Non-pigmented ciliary epithelial cell (primary cell): ENCODE measurements at regions not wholly inside any gene's neighbourhood (a gene's known extent, or its start where the extent isn't known, plus 50 kb on each side); places are given as distances from the start of the nearest gene placed in this dataset.

ENCODE experiments used
- DNase-seq: peaks from one replicate; pipeline ENCODE4 v3.0.0-alpha.2; 2010; ENCODE audit warnings: low read depth

- DNase-seq = peak; percentile 85
Observed at GRCh38 chr2:236745420-236746210, 176.0 kb downstream of the ACKR3 start.

- no peak for DNase-seq
Observed at GRCh38 chr2:236746833-236747232, 177.2 kb downstream of the ACKR3 start.

- DNase-seq = no peak
Observed at GRCh38 chr2:236747426-236747825, 177.8 kb downstream of the ACKR3 start.

- no peak for DNase-seq
Observed at GRCh38 chr2:236747925-236748324, 178.3 kb downstream of the ACKR3 start.

DNA sequence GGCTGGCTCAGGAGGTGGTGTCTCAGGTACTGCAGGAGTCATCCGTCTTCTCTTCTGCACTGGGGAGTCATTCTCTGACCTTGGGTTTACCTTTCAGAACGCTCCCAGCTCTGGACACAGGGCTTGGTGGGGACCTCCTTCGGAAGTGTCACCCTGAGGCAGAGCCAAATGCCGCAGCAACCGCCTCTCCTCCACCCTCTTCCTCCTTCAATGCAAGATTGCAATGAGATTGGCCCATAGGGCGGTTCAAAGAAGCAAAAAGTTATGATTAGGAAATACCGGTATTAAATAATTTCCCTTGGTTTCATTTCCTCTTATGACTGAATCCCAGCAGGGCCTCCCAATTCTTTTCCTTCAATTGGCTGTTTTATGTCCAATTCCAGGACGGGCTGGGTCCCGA is 178.8 kb downstream of the ACKR3 start:
- DNase-seq = no peak

DNA sequence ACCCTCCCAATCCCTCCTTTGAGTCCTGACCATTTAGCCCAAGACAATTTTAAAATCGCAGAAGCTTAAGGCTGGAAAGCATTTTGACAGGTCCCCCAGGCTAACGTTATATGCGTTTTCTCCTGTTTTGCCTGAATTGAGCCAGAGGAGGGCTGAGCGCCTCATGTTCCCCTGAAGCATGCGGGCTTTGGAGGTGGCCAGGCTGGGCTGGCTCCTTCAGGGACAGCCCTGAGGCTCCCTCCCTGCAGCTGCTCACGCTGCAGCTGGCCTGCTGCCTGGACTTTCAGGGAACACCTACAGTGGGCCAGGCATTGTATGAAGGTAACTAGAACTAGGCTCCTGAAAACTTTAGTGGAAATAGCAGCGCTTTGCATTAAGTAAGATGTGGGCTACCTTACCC is 179.2 kb downstream of the ACKR3 start:
- DNase-seq = no peak

GRCh38 chr2:236749346-236749745 is 179.7 kb downstream of the ACKR3 start:
- DNase-seq = no peak

GRCh38 chr2:236752096-236752495 is 182.5 kb downstream of the ACKR3 start:
- DNase-seq = no peak

DNA sequence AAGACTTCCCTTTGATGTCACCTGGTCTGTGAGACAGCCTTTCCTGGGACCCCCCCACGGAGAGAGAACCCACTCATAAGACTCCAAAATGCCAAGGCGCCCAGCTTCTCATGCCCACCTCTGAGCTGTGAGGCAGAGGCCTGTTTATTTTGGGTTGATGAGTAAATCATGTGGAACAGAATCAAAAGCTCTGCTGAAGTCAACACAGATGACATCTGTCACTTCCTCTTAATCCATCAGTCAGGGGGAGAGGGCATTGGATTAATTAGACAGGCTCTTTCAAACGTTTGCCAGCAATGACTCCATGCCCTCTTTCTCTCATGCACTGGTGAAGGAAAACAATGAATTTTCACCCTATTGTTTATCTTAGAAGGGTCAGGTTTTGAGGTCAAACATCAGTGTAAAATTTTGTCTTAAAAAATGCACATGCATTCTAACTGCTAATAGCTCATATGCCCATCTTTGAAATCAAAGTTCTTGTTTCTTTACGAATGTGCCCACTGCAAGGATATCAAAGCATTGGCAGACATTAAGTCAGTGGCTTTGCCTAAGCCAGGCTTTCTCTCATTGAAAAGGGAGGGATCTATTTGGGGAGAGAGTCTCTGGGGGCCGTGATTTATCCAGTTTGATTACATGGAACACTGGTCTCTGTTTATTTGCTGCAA is 184.1 kb downstream of the ACKR3 start:
- DNase-seq = no peak

DNA sequence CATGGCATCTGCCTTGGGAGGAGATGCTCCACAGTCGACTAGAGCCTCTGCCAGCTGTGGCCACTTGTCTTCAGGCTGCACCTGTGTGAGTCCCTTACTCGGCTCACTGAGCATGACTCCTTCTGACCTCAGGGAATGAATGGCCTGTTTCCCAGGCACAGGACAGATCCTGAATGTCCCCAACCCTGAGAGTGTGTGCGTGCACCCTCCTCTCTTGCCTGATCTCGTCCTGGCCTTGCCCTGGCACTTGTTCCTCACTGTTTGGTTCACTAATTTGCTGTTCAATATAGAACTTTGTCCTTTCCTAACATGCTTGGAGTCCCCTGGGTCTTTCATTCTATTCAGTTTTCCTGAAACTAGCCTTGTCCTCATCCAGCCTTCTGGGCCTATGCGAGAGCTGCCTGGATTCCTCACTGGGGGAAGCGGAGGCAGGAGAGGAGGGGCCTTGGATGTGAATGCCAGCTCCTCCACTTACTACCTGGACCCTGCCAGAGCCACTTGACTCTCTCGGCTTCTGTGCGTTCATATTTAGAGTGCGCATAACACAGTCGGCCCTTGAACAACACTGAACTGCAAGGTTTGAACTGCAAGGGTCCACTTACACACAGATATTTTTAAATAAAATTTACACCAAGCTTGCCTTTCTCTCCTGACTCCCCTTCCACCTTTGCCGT is 184.8 kb downstream of the ACKR3 start:
- no peak for DNase-seq

DNA sequence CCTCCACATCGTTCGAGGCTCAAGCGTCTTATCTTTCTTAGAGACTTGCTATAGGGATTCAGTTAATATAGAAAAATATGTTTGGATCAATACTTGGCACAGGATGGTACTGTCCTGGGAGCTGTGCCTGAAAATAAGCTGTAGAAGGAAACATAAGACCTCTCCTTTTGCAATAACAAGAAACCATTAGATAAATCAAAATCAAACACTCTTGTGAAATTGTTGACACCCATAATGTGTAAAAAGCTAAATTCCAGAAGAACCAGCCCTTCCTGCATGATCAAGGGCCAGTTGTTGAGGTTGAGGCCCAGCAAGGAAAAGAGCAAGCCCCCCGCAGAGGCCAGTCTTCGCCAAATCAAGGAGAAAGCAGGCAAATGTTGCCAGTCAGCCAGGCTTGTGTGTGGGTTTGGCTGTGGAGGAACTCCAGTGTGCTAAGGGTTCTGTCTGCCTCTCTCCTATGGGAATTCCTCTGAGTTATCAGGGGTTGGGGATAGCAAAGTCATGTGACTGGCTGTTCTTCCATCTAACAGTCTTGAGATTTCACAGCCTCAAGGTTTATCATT is 185.7 kb downstream of the ACKR3 start:
- no peak for DNase-seq

DNA sequence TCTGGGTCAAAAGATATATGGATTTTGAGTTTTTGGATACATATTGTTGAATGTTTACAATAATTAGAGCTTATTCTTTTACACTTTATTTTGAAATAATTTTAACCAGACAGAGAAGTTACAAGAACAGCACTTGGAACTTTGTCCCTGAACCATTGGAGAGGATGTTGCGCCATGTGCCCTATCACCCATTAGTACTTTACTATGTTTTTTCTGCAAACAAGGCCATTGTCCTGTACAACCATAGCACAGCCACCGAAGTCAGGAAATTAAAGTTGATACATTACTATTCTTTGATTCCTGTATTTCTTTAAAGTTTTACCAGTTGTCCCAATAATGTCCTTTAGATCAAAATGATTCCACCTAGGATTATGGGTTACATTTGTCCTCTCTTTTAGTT is 188.8 kb downstream of the ACKR3 start:
- no peak for DNase-seq

DNA sequence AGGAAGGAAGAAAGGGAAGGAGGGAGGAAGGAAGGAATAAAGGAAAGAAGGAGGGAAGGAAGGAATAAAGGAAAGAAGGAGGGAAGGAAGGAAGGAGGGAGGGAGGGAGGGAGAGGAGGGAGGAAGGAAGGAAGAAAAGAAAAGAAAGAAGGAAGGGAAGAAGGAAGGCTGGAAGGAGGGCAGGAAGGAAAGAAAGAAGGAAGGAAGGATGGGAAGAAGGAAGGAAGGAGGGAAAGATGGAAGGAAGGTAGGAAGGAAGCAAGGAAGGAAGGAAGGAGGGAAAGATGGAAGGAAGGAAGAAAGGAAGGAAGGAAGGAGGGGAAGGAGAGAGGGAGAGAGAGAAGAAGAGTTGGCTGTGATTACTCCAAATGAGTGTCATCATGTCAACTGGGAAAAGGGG is 190.6 kb downstream of the ACKR3 start:
- DNase-seq = no peak

GRCh38 chr2:236761358-236761757 is 191.7 kb downstream of the ACKR3 start:
- DNase-seq = no peak

GRCh38 chr2:236762628-236763027 is 193.0 kb downstream of the ACKR3 start:
- DNase-seq = no peak

GRCh38 chr2:236763857-236764256 is 194.2 kb downstream of the ACKR3 start:
- no peak for DNase-seq

DNA sequence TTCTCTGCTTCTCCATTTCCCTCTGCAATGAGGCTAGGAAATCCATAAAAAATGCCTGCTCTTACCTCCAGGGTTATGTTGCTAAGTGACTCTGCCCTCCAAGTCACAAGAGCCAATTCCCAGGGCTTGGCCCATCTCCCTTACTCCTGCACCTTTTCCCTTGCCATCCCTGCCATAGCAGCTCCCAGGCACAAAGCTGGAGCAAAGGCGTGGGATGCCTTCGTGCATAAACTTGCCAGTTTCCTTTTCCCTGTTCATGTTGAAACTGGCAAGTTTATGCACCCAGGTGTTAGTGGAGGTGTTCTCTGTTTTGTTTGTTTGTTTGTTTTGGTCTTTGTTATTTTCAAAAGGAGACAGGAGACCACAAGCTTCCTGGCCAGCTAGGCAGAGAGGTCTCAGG is 195.1 kb downstream of the ACKR3 start:
- no peak for DNase-seq

DNA sequence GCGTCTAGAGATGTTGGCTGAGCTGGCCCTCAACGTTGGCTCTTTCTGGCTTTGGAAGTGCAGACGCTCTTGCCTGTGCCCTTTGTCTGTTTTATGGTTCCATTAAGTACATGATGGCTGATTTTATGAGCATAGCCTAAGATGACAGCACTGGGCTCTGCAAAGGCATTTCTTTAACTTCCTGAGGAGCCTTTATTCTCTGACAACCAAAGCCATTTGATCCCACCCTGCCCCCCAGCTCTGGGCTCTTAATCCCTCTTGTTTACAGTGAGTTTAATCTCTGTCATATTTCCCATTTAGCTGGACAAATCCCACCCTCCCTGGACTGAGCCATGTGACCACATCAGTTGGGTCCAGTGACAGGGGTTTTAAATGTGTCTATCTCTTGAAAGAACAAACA is 195.9 kb downstream of the ACKR3 start:
- DNase-seq = no peak

- no peak for DNase-seq
Observed at GRCh38 chr2:236766850-236767249, 197.2 kb downstream of the ACKR3 start.

DNA sequence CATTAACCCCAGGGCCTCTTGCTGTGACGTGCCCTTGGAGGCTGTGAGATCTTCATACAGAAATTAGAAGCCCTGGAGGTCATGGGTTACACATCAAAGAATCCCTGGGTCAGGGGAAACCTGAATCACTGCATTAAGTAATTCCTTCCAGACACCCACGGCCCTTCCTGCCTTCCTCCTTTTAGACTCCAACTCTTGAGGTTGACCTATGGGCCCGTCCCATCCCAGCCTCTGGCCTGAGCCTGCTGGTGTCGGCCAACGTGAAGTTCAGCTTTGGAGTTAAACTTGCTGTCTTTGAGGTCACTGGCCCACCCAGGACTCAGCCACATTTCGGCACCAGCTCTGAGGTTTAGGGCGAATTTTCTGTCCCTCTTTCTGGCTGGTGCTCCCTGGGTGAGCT is 198.3 kb downstream of the ACKR3 start:
- no peak for DNase-seq

DNA sequence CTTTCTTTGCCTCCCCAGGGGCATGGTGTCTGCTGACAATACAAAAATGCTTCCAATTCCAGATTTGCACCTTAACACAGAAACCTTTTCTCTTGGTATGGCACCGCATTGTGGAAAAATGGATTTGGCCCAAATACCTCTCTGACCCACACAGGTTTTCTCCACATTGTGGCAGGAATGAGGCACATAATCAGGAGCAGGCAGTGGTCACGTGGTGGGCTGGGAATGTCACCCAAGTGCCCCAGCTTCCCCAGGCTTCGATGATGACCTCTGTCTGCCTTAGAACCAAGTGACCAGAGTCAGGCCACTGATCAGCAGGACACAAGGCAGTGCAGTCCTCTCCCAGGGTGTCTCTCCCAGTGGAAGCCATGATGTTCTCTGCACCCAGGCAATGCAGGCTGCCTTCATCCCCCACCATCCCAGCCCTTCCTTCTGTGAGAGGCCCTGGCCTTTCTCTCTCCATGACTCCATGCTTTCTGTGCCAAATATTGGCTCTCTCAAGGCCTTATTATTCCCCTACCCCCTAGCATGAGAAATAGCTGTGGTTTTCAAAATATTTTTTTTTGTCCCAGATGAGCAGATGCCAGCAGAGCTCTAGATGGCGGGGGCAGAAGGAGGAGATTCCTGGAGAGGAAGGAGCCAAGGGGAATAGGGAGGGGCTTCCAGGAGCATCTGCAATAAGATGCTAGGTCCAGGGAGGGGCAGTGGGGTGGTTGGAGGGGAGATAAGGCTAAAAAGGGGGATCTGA is 198.9 kb downstream of the ACKR3 start:
- DNase-seq = peak; percentile 55

DNA sequence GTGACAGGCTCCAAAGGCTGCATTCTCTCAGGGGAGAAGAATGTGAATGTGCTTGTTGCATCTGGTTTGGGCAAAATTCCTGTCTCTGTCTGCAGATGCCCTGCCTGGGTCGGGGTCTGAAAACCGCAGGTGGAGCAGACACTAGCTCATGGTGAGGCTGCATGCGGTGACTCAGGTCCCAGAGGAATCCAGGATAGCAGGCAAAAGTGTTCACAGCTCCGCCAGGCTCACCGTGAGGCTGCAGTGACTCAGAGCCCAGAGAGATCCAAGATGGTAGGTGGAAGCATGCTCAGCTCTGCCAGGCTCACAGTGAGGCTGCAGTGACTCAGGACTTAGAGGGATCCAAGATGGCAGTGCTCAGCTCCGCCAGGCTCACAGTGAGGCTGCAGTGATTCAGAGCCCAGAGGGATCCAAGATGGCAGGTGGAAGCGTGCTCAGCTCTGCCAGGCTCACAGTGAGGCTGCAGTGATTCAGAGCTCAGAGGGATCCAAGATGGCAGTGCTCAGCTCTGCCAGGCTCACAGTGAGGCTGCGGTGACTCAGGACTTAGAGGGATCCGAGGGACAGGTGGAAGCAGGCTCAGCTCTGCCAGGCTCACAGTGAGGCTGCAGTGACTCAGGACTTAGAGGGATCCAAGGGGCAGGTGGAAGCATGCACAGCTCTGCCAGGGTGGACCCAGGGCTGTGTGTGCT is 200.5 kb downstream of the ACKR3 start:
- peak; percentile 97 for DNase-seq
